ENCODE measurements at regions not wholly inside any gene's neighbourhood (a gene's known extent, or its start where the extent isn't known, plus 50 kb on each side); places are given as distances from the start of the nearest gene placed in this dataset.

DNA sequence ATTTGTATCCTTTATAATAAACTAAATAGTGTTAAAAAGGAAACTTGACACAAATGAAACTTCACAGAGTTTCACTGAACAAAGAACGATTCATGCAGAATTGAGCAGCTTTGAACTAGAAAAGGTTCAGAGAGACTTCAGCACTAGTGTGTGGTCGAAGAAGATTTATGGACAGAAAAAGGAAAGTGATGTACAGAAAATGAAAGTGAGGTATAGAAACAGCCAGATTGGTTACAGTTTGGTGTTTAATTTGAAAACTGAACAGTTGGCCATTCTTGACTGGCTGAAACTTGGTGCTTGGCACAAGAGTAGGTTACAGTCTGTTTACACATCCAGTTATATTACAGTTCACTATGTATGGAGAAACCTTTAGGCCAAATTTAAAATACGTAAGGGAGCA, 207.1 kb downstream of the GALC start:
- H3K9me3 ChIP-seq (ENCODE audit: control insufficient read depth in 1 of 2, insufficient read depth in 1 of 2, low read length in 2 of 2) = peaks cover 5 to 6% of the 10 kb centered on the region in 2 experiments
- no peaks in the 10 kb centered on the region for H3K36me3 Mint-ChIP-seq (ENCODE audit: low read depth)
- no peak overlapping the region for H3K27ac ChIP-seq (ENCODE audit: low read depth in 1 of 2, low read length in 2 of 2)
- H3K27me3 ChIP-seq (ENCODE audit: control insufficient read depth in 1 of 2, insufficient read depth in 2 of 2, low read length in 2 of 2) = no peaks in the 10 kb centered on the region
- ChIA-PET CTCF (no interaction called here), POLR2A (no interaction called here)
- H3K36me3 ChIP-seq (ENCODE audit: insufficient read depth, low read length) = no peaks in the 10 kb centered on the region
- no peak overlapping the region for H3K27ac Mint-ChIP-seq
- no peaks in the 10 kb centered on the region for H3K9me3 Mint-ChIP-seq
- H3K4me3 ChIP-seq (ENCODE audit: low read length) = no peak overlapping the region
- peaks cover 17% of the 10 kb centered on the region for H3K27me3 Mint-ChIP-seq
- DNase-seq = no peak
- no peaks in the 10 kb centered on the region for H3K4me1 Mint-ChIP-seq (ENCODE audit: low read depth)
- no peaks in the 10 kb centered on the region for H3K4me1 ChIP-seq (ENCODE audit: insufficient read depth, low read length)
- no peak for ATAC-seq (ENCODE audit: poor library complexity)
- no peak overlapping the region for H3K4me3 Mint-ChIP-seq
- no peak for TF ChIP-seq CTCF (IDR thresholded peaks at IDR 0.05)
- intact Hi-C loops (cut with DNase I, micrococcal nuclease) = no loop called here

- no peak overlapping the region for H3K4me3 Mint-ChIP-seq
- no peaks in the 10 kb centered on the region for H3K36me3 Mint-ChIP-seq (ENCODE audit: low read depth)
- no peaks in the 10 kb centered on the region for H3K4me1 Mint-ChIP-seq (ENCODE audit: low read depth)
- CTCF ChIA-PET = no interaction called here
- Histone ChIP-seq H3K4me1 (ENCODE audit: insufficient read depth, low read length) (no peaks in the 10 kb centered on the region), H3K9me3 (ENCODE audit: control insufficient read depth in 1 of 2, insufficient read depth in 1 of 2, low read length in 2 of 2) (peaks cover 5 to 9% of the 10 kb centered on the region in 2 experiments), H3K36me3 (ENCODE audit: insufficient read depth, low read length) (no peaks in the 10 kb centered on the region), H3K4me3 (ENCODE audit: low read length) (no peak overlapping the region), H3K27ac (ENCODE audit: low read depth in 1 of 2, low read length in 2 of 2) (no peak overlapping the region), H3K27me3 (ENCODE audit: control insufficient read depth in 1 of 2, insufficient read depth in 2 of 2, low read length in 2 of 2) (no peaks in the 10 kb centered on the region)
- POLR2A ChIA-PET = no interaction called here
- intact Hi-C loops (cut with DNase I, micrococcal nuclease) = no loop called here
- ATAC-seq (ENCODE audit: poor library complexity) = no peak
- no peak overlapping the region for H3K27ac Mint-ChIP-seq
- no peak for TF ChIP-seq CTCF (IDR thresholded peaks at IDR 0.05)
- peaks cover 12% of the 10 kb centered on the region for H3K27me3 Mint-ChIP-seq
- DNase-seq = no peak
- H3K9me3 Mint-ChIP-seq = no peaks in the 10 kb centered on the region
These were observed 208.6 kb downstream of the GALC start for GRCh38 chr14:87784386-87784785.

DNA sequence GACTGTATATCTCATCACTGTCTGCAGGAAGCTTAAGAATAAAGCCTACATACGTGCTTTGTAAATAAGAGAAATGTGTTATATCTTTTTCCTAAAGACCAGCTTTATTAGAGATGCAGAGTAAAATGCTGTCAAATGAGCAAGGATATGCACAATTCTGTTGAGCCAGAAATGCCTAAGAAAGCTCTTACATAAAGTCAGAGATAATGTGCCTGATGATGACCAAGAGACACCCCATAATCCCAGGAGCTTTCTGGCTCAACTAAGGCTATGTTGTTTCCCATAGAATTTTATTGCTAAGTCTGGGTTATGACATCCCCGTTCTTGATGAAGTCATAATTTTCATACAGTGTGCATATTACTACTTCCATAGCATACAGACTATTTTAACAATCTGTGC, 209.9 kb downstream of the GALC start:
- ChIA-PET POLR2A (no interaction called here), CTCF (no interaction called here)
- TF ChIP-seq CTCF (IDR thresholded peaks at IDR 0.05) = no peak
- DNase-seq (no peak), ATAC-seq (ENCODE audit: poor library complexity) (no peak)
- no peaks in the 10 kb centered on the region for H3K4me1 Mint-ChIP-seq (ENCODE audit: low read depth)
- peaks cover 12% of the 10 kb centered on the region for H3K27me3 Mint-ChIP-seq
- Histone ChIP-seq H3K27me3 (ENCODE audit: control insufficient read depth in 1 of 2, insufficient read depth in 2 of 2, low read length in 2 of 2) (no peaks in the 10 kb centered on the region), H3K27ac (ENCODE audit: low read depth in 1 of 2, low read length in 2 of 2) (no peak overlapping the region), H3K9me3 (ENCODE audit: control insufficient read depth in 1 of 2, insufficient read depth in 1 of 2, low read length in 2 of 2) (peaks cover 5 to 9% of the 10 kb centered on the region in 2 experiments), H3K4me3 (ENCODE audit: low read length) (no peak overlapping the region), H3K36me3 (ENCODE audit: insufficient read depth, low read length) (no peaks in the 10 kb centered on the region), H3K4me1 (ENCODE audit: insufficient read depth, low read length) (no peaks in the 10 kb centered on the region)
- no peak overlapping the region for H3K27ac Mint-ChIP-seq
- H3K36me3 Mint-ChIP-seq (ENCODE audit: low read depth) = no peaks in the 10 kb centered on the region
- no peaks in the 10 kb centered on the region for H3K9me3 Mint-ChIP-seq
- intact Hi-C loops (cut with DNase I, micrococcal nuclease) = no loop called here
- no peak overlapping the region for H3K4me3 Mint-ChIP-seq
